Astrocyte of the cerebellum (primary cell): ENCODE measurements at regions not wholly inside any gene's neighbourhood (a gene's known extent, or its start where the extent isn't known, plus 50 kb on each side); places are given as distances from the start of the nearest gene placed in this dataset.
"Not testable (repeated sequence)": the region's sequence is repeated elsewhere in the genome, so short reads cannot be mapped to it uniquely, and the experiment has no call there.

Experiments
- DNase-seq: peaks from one replicate; pipeline ENCODE4 v3.0.0-alpha.2; 2011; ENCODE audit warnings: low read depth
- H3K4me3 ChIP-seq: 2 replicates; pipeline ENCODE4 v1.5.1; 2011; ENCODE audit warnings: mild to moderate bottlenecking, low read depth, low read length, moderate library complexity
- in situ Hi-C: cut with HindIII; loops from 2 replicates; pipeline ENCODE4 v1.10.0; 2017; ENCODE audit warnings: low sequenced_read_pairs
- TF ChIP-seq, protein P1 (sequence below): IDR thresholded peaks from 2 replicates; pipeline ENCODE4 v1.5.1; 2012; ENCODE audit warnings: low read length, low read depth, moderate library complexity, mild to moderate bottlenecking; ENCODE audit errors: missing control alignments

DNA sequence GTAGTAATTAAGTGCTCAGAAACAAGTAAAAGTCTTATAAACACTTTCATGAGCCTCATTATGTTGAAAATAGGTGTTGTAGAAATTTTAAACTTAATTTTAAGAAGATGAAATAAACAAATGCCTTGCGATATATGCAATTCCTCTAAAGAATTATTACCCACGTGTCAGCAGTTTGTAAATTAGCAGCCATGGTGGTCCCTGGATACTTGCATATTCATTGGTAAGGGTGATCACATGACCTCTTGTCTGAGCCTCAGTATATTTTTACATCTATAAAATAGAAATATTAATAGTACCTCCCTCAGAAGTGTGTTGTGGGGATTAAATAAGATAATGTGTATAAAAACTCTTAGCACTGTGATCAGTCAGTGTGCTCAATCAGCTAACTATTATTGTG, 141.5 kb upstream of the SVIL start:
- no peak for DNase-seq
- TF ChIP-seq, protein P1, sequence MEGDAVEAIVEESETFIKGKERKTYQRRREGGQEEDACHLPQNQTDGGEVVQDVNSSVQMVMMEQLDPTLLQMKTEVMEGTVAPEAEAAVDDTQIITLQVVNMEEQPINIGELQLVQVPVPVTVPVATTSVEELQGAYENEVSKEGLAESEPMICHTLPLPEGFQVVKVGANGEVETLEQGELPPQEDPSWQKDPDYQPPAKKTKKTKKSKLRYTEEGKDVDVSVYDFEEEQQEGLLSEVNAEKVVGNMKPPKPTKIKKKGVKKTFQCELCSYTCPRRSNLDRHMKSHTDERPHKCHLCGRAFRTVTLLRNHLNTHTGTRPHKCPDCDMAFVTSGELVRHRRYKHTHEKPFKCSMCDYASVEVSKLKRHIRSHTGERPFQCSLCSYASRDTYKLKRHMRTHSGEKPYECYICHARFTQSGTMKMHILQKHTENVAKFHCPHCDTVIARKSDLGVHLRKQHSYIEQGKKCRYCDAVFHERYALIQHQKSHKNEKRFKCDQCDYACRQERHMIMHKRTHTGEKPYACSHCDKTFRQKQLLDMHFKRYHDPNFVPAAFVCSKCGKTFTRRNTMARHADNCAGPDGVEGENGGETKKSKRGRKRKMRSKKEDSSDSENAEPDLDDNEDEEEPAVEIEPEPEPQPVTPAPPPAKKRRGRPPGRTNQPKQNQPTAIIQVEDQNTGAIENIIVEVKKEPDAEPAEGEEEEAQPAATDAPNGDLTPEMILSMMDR, result no peak
- no peak overlapping the region for H3K4me3 ChIP-seq
- in situ Hi-C loops, result no loop called here

DNA sequence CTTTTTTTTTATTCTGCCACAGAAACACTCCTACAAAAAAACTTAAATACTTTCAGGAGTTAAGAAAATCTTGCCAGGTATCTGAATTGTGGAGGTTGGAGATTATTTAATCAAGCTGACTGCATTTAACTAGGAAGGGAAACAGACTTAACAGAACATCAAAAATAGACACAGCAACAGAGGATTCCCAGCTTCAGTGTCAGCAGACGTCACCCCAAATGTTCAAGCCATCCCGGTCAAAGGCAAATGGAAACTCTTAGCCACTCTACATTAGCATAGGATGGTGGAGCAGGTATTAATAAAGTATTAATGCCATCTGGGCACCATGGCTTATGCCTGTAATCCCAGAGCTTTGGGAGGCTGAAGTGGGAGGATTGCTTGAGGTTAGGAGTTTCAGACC, 139.7 kb upstream of the SVIL start:
- TF ChIP-seq, protein P1, result no peak
- in situ Hi-C loops, result no loop called here
- no peak for DNase-seq
- no peak overlapping the region for H3K4me3 ChIP-seq

- in situ Hi-C loops, result no loop called here
- H3K4me3 ChIP-seq, result no peak overlapping the region
- TF ChIP-seq, protein P1, result no peak
- no peak for DNase-seq
These were observed 138.9 kb upstream of the SVIL start for GRCh38 chr10:29773675-29774091.

- in situ Hi-C loops, result no loop called here
These were observed 137.6 kb upstream of the SVIL start for GRCh38 chr10:29772403-29772802.

GRCh38 chr10:29771376-29771775, 136.6 kb upstream of the SVIL start:
- TF ChIP-seq, protein P1, result no peak
- in situ Hi-C loops, result no loop called here
- H3K4me3 ChIP-seq, result no peak overlapping the region
- no peak for DNase-seq

More at GRCh38 chr10:29772403-29772802, 137.6 kb upstream of the SVIL start:
- TF ChIP-seq, protein P1, result no peak
- no peak overlapping the region for H3K4me3 ChIP-seq
- no peak for DNase-seq

GRCh38 chr10:29769277-29769676, 134.5 kb upstream of the SVIL start:
- in situ Hi-C loops, DNase-seq: not testable (repeated sequence)

GRCh38 chr10:29767968-29768367, 133.2 kb upstream of the SVIL start:
- TF ChIP-seq, protein P1, result no peak
- no peak for DNase-seq
- in situ Hi-C loops, result no loop called here
- no peak overlapping the region for H3K4me3 ChIP-seq

More at GRCh38 chr10:29769277-29769676, 134.5 kb upstream of the SVIL start:
- not testable (repeated sequence) for H3K4me3 ChIP-seq
